Umbilical cord (tissue), 1 donor: ENCODE measurements at regions not wholly inside any gene's neighbourhood (a gene's known extent, or its start where the extent isn't known, plus 50 kb on each side); places are given as distances from the start of the nearest gene placed in this dataset.

Experiments
- DNase-seq: peaks from one replicate; pipeline ENCODE4 v3.0.0-alpha.2; 2015; ENCODE audit warnings: low spot score

- no peak for DNase-seq
These were observed 128.2 kb upstream of the HAAO start for GRCh38 chr2:42920446-42921146.

GRCh38 chr2:42918671-42919318 is 126.4 kb upstream of the HAAO start:
- DNase-seq: peak; percentile 38

GRCh38 chr2:42918041-42918440 is 125.7 kb upstream of the HAAO start:
- no peak for DNase-seq

GRCh38 chr2:42917425-42917927 is 125.1 kb upstream of the HAAO start:
- peak; percentile 77 for DNase-seq

GRCh38 chr2:42916324-42916723 is 123.9 kb upstream of the HAAO start:
- peak; percentile 86 for DNase-seq

- no peak for DNase-seq
These were observed 122.5 kb upstream of the HAAO start for GRCh38 chr2:42914860-42915259.

DNA sequence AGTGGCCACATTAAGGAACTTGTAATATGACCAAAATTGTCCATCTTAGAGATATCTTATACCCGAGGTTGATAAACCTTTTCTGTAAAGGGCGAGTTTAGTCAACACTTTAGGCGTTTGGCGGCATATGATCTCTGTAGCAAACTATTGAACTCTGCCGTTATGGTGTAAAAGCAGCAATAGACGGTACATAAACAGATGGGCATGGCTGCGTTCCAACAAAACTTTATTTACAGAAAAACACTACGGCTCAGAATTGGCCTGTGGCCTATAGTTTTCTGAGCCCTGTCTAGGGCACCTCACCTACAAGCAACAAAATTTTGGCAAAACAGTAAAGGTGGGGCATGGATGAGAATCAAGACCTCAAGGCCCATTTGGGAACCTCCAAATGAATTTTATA is 121.9 kb upstream of the HAAO start:
- DNase-seq: no peak

DNA sequence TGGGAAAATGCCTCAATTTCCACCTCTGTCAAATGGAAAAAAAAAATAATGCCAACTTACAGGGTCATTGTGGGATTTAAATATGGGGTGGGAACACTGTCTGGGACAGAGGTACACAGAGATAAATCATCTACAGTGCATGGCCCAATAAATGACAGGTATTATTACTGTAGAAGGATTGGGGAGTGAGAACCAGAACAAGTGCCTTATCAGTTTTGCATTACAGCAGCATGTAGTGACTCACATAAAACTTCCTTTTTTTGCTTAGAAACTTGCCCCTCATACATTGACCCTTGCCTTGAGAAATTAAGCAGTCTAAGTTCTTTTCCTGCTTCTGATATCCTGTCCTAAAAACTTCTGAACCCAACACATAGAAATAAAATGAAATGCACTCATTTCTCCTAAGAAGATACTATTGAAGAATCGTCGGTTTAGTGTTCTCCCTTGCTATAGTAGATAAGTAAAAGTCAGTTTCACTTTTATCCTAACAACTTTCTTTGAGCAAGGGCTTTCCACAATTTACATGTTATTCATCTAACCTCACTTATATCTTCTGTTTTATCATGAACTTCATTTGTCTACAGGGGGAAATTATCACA is 121.0 kb upstream of the HAAO start:
- peak; percentile 46 for DNase-seq

DNA sequence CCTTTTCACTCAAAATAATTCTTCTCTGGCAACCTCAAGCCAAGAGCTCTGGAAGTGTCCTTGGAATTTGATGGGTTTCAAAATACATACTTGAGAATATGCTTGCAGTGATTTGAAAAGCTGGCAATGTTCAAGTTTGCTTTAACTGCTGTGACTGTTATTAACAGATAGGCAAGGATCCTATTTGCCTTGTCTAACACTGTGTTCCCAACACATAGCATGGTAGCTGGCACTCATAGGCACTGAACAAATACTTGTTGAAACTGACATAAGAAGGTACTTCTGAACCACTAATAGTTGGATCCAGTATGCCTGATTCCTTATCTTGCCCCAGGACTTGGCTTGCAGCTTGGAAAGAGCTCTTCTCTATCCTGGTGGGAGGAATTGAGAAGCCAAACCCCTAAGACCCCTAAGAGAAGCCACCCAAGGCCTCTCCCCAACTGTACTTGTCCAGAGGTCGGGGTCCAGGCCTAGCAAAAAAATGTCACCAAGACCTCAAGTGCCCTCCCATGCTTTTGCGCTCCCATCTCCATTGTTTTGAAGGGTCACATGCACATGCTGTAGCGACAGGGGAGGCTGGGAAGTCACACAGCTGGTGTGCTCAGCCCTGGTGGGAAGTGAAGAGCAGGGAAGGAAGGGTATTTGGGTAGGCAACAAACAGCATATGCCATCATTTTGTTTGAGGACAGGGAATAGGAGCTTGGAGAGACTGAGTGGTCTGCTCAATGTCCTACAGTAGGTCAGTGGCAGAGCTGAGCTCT is 118.4 kb upstream of the HAAO start:
- no peak for DNase-seq

GRCh38 chr2:42909966-42910365 is 117.6 kb upstream of the HAAO start:
- no peak for DNase-seq

DNA sequence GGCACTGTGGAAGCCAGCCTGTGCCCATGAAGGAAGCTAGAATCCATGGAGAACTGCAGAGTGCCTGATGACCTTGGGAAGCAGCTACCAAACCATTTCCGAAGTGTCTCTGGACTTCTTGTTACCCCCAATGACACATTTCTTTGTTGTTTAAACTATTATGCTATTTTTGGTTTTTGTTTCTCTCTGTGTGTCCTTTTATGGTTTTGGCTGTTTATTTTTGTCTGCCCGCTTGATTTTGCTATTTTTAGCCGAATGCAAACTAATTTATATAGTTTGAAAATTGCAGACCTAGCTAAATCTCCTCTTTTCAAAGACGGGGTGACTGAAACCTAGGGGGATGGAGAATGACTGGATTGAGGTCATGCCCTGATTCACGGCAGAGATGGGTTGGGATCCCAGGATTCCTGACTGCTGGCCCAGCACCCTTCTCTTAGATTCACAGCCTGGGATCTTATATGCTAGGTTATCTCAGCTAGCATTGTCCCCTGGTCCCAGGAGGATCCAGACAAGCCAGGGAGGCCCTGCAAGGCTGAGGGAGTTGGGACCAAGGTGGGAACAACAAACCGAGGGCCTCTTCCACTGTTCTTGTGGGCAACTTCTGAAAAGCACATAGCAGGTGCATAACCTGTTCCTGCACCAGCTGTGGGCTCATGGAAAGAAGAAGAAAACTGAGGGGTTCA is 116.3 kb upstream of the HAAO start:
- no peak for DNase-seq

- DNase-seq: no peak
These were observed 115.5 kb upstream of the HAAO start for GRCh38 chr2:42907835-42908234.

DNA sequence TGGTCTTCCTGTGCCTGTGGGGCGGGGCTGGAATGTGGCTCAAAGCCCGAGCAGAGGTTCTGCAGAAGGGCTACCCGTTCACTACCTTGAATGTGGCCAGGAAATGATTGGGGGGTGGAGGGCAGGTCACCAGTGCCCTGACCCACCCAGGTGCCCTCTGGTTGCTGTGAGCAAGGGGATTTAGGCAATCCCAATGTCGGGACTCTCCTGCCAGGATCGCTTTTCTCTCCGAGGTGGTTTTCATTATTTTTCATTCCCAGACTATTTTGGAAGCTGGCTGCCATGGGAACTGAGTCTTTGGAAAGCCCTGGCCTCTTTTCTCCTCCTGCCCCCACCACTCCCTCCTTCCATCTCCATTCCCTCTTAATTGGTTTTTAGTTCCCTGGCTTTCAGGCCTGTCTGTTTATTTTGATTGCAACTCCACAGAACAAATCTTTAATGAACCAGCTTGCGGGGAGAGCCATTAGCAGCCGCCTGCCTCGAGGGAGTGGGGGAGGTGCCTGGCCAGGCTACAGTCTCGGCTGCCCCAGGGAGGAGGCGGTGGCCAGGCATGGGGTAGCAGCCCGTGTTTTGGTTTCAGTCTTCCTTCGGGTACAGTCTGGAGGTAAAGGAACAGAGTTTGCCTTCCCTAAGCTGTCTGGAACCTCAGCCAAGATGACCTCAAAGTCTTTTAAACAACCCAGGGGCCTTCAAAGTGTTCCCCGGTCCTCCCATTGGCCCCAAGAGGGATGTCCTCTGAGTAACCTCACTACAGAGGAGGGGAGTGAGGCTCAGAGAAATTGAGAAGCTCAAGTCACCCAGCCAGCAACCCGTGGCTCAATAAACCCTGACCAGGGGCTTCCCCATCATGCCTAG is 114.4 kb upstream of the HAAO start:
- DNase-seq: peak; percentile 89

- no peak for DNase-seq
These were observed 113.8 kb upstream of the HAAO start for GRCh38 chr2:42906111-42906556.

- peak; percentile 64 for DNase-seq
These were observed 113.1 kb upstream of the HAAO start for GRCh38 chr2:42905341-42906110.

GRCh38 chr2:42904576-42904876 is 112.1 kb upstream of the HAAO start:
- no peak for DNase-seq

GRCh38 chr2:42903821-42904575 is 111.6 kb upstream of the HAAO start:
- DNase-seq: no peak

DNA sequence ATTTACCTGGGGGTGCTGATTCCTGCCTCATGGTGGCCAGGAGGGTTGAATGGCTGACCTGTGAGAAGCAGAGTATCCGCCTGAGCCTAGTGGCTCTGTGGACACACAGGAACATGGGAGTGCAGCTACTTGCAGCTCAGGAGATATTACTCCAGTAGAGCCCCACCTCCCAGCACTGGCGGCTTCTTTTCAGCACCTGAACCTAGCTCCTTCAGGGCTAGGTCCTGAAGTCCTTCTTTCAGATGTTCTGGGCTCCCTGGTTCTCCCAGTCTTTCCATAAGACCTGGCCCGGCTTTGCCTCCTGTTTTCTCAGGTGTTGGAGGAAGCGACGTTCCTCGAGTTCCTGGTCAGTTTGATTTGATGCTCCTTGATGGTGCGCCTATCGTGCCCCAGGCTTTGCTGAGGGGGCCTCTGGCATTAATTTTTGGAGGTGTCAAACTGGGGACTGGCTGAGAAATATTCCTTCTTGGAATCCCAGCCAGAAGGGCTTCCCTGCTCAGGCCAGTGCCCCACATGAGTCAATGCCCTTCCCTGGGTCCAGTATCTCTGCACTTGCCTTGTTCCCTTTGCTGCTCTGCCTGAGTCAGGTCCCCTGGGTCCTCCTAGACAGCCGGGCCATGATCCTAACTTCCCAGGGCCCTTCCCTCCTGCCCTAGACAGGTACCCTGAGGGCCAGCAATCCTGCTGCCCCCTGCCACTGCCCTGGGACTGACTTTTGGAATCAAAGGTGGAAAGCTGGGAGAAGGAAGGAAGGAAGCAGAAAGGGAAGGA is 110.7 kb upstream of the HAAO start:
- no peak for DNase-seq
